Heart right ventricle (tissue), 16 donors: ENCODE measurements at regions not wholly inside any gene's neighbourhood (a gene's known extent, or its start where the extent isn't known, plus 50 kb on each side); places are given as distances from the start of the nearest gene placed in this dataset.
A peak's percentile ranks its signal among the peaks of the same experiment; 100 is the strongest.

Source experiments
- ATAC-seq, 8 donors: fragments of 200-7000 bp; cut with Tn5 transposase; one replicate each; pipeline ENCODE4 v1.9.1; 2020; ENCODE audit warnings: mild to moderate bottlenecking in 8 of 8, moderate library complexity in 8 of 8, moderate number of reproducible peaks in 1 of 8
- DNase-seq, 2 donors: peaks; one replicate each; pipeline ENCODE4 v3.0.0-alpha.2; 2020
- H3K27ac ChIP-seq, 10 donors: fragments of 200-600 bp; sonication (generic) in 2 of 10; one replicate each; pipeline versions ENCODE4 v1.5.0 to v1.8.0; 2020 to 2022; ENCODE audit warnings: mild to moderate bottlenecking in 3 of 10
- H3K27me3 ChIP-seq, 7 donors: fragments of 200-600 bp; one replicate each; pipeline ENCODE4 v1.8.0; 2021 to 2022; ENCODE audit warnings: mild to moderate bottlenecking in 2 of 7
- H3K36me3 ChIP-seq, 9 donors: fragments of 200-600 bp; sonication (generic) in 1 of 9; one replicate each; pipeline versions ENCODE4 v1.5.0 to v1.8.0; 2020 to 2022; ENCODE audit warnings: mild to moderate bottlenecking in 2 of 9
- H3K4me1 ChIP-seq, 9 donors: fragments of 200-600 bp; sonication (generic) in 1 of 9; one replicate each; pipeline versions ENCODE4 v1.5.0 to v1.8.0; 2020 to 2022; ENCODE audit warnings: mild to moderate bottlenecking in 4 of 9
- H3K4me3 ChIP-seq, 10 donors: fragments of 200-600 bp; sonication (generic) in 2 of 10; one replicate each; pipeline versions ENCODE4 v1.5.0 to v1.8.0; 2020 to 2022; ENCODE audit warnings: mild to moderate bottlenecking in 7 of 10, moderate library complexity in 2 of 10
- H3K9me3 ChIP-seq, 11 donors: fragments of 200-600 bp in 10 of 11; sonication (generic) in 2 of 11; one replicate each; pipeline versions ENCODE4 v1.5.0 to v1.8.0; 2013 to 2022; ENCODE audit warnings: mild to moderate bottlenecking in 2 of 11, control low read depth in 1 of 11, moderate library complexity in 1 of 11
- WGBS, 2 donors: extraction: QIAGEN DNeasy Blood & Tissue Kit; methylation state at CpG; one replicate each; pipeline ENCODE4 v1.1.7; 2013; ENCODE audit warnings: inconsistent platforms in 1 of 2; 5-methylcytosine and 5-hydroxymethylcytosine counted together
- intact Hi-C, 10 donors: fragments of 100-400 bp; cut with DNase I; formaldehyde crosslinking; loops; one replicate each; pipeline versions ENCODE4 v1.11.1 to v1.14.2; 2022
- TF ChIP-seq, protein P1 (sequence below), 9 donors: fragments of 200-600 bp; sonication (generic) in 2 of 9; IDR thresholded peaks; one replicate each; pipeline versions ENCODE4 v1.5.0 to v1.8.0; 2021 to 2022; ENCODE audit warnings: antibody characterized with exemption in 9 of 9, mild to moderate bottlenecking in 5 of 9, moderate library complexity in 1 of 9
- donor health status: Arrhythmogenic right ventricular cardiomyopathy.
- donor health status: ischemic (EF 13 %, LVEDD 7.1; RV severe dilation, severe dysfunction).
- donor health status: healthy with polysubstance abuse.
- donor health status: DM: no; HTN: yes; CAD: no.
- donor health status: DM: no; HTN: no; CAD: no.
- donor health status: ischemic (EF 25% LVEDD 6.9; RV normal size, moderate dysfunction).
- donor health status: ischemic (EF 25% LVEDD 5.7; RV mildly dilated, moderate dysfunction).
- donor health status: healthy.
- donor health status: DM: yes; HTN: yes; CAD: no.
- donor health status: Ischemic cardiomyopathy.
- donor health status: ischemic (EF 35%, LVEDD 5.7; RV mildly dilated, moderate dysfunction).
- donor health status: nonischemic (EF 11% LVEDD 7.7; RV severe dilation, severe dysfunction).
- donor health status: DM: yes; HTN: yes; CAD: no.
- donor health status: PGD.
- donor health status: ischemic (EF 29% LVEDD 5.4; RV normal size, mild dysfunction).
- donor health status: nonischemic (EF 23%, LVEDD 6.1; RV moderate dilation, normal function).

DNA sequence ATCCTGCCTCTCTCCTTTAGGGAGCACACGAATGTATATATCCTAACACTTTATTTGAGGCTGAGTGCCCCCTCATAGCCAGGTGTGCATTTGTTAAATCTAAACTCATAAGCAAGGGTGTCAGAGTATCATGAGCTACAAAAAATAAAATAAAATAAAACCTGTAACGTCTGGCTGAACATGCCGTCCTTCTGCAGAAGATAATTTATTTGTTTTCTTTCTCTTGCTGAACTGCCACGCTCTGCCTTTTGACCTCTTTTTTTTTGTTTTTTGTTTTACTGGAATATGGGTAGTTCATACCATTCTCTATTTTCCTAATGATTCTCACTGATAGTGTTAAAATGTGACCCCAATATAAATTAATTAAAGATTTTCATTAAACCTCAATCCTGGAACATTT is 117.7 kb upstream of the MPDZ start:
- no peak overlapping the region for H3K27ac ChIP-seq
- WGBS, 2 donors = 69 to 80% methylated on average over 4 of the region's 4 CpGs
- ATAC-seq = no peak
- no peaks in the 10 kb centered on the region for H3K36me3 ChIP-seq
- H3K4me1 ChIP-seq = no peaks in the 10 kb centered on the region
- TF ChIP-seq, protein P1, sequence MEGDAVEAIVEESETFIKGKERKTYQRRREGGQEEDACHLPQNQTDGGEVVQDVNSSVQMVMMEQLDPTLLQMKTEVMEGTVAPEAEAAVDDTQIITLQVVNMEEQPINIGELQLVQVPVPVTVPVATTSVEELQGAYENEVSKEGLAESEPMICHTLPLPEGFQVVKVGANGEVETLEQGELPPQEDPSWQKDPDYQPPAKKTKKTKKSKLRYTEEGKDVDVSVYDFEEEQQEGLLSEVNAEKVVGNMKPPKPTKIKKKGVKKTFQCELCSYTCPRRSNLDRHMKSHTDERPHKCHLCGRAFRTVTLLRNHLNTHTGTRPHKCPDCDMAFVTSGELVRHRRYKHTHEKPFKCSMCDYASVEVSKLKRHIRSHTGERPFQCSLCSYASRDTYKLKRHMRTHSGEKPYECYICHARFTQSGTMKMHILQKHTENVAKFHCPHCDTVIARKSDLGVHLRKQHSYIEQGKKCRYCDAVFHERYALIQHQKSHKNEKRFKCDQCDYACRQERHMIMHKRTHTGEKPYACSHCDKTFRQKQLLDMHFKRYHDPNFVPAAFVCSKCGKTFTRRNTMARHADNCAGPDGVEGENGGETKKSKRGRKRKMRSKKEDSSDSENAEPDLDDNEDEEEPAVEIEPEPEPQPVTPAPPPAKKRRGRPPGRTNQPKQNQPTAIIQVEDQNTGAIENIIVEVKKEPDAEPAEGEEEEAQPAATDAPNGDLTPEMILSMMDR (IDR thresholded peaks at IDR 0.05) = no peak
- no peak for DNase-seq
- H3K4me3 ChIP-seq = no peak overlapping the region
- H3K9me3 ChIP-seq = peaks cover 0 to 6% (median 0%) of the 10 kb centered on the region in 11 donors
- H3K27me3 ChIP-seq = no peaks in the 10 kb centered on the region
- intact Hi-C loops = no loop called here

DNA sequence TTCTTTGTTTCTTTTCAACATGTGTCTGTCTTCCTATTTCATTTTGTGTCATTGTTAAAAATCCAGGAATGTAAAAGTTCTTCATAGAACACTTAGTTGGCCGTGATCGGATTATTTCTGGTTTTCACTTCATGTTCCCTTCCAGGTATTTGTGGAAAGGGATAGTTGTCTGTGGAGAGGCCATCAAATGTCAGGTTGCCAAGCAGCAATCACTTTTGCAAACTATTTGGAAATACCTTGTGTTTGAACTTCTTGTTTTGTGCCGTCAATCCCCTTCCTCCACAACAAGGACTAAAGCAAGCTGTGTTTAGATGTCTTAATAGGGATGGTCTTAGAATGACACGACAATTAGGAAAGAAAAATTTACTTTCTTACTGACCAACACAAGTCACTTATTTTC is 116.9 kb upstream of the MPDZ start:
- Histone ChIP-seq H3K36me3 (no peaks in the 10 kb centered on the region), H3K4me3 (no peak overlapping the region), H3K9me3 (peaks cover 0 to 14% (median 7%) of the 10 kb centered on the region in 11 donors), H3K4me1 (no peaks in the 10 kb centered on the region), H3K27me3 (no peaks in the 10 kb centered on the region), H3K27ac (no peak overlapping the region)
- ATAC-seq = no peak
- intact Hi-C loops = no loop called here
- TF ChIP-seq, protein P1 (IDR thresholded peaks at IDR 0.05) = no peak
- DNase-seq = no peak
- 93 to 96% methylated on average over 4 of the region's 4 CpGs for WGBS, 2 donors

DNA sequence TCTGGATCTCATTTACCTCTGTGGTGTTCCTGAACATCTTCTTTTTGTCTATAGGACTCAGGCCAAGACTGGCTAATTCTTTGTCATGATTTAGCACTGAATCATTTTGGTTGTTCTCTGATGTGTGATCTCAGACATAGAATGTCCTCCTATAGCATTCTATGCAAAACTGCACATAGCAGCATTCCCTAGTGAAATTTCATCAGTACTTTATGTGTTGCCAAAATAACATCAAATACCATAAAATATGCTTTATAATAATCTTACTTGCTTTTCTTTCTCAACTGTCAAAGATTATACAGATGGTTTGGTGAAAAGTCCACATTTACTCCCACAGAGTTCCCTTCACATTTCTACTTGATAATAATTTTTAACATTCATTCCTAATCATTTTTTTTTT is 115.7 kb upstream of the MPDZ start:
- no peak for ATAC-seq
- intact Hi-C loops = no loop called here
- no peak overlapping the region for H3K27ac ChIP-seq
- no peaks in the 10 kb centered on the region for H3K36me3 ChIP-seq
- H3K4me3 ChIP-seq = no peak overlapping the region
- TF ChIP-seq, protein P1 (IDR thresholded peaks at IDR 0.05) = no peak
- DNase-seq = no peak
- no peaks in the 10 kb centered on the region for H3K27me3 ChIP-seq
- H3K9me3 ChIP-seq = peaks cover 0 to 26% (median 13%) of the 10 kb centered on the region in 11 donors
- H3K4me1 ChIP-seq = no peaks in the 10 kb centered on the region

DNA sequence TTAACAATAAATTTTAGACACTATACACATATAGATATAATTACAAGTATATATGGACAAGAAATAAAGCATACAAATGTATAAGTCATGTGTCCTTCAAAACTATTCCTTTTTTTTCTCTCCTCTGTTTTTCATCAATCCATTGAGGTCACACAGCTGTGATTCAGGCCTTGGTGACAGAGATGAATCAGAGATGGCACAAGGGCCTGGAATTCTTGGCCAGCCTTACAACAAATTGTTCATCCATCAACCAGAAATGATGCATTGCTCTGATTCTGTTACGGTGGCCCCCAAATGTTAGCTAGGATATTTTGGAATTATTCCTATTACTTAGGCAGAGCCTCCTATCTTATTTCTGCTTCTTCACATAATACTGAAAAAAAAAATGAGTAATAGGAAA is 108.7 kb upstream of the MPDZ start:
- peaks cover 0 to 13% (median 6%) of the 10 kb centered on the region in 9 donors for H3K4me1 ChIP-seq
- WGBS, 2 donors = 55 to 59% methylated on average over 1 of the region's 1 CpG
- no peaks in the 10 kb centered on the region for H3K27me3 ChIP-seq
- peak in 7 of 8 donors; percentile 54 to 83 (median 61) for ATAC-seq
- peak overlapping the region in 7 of 10 donors; percentile 14 to 80 (median 54) for H3K27ac ChIP-seq
- no peak for DNase-seq
- intact Hi-C loops = no loop called here
- no peaks in the 10 kb centered on the region for H3K36me3 ChIP-seq
- peaks cover 0 to 51% (median 13%) of the 10 kb centered on the region in 11 donors for H3K9me3 ChIP-seq
- no peak overlapping the region for H3K4me3 ChIP-seq
- TF ChIP-seq, protein P1 (IDR thresholded peaks at IDR 0.05) = no peak
